NT2/D1 (cell line): ENCODE measurements at regions not wholly inside any gene's neighbourhood (a gene's known extent, or its start where the extent isn't known, plus 50 kb on each side); places are given as distances from the start of the nearest gene placed in this dataset.

Source experiments
- DNase-seq: peaks from one replicate; pipeline ENCODE4 v3.0.0-alpha.2; 2011; ENCODE audit warnings: low read depth, low spot score
- H3K27me3 ChIP-seq: 2 replicates; pipeline ENCODE4 v1.6.0; 2011; ENCODE audit warnings: mild to moderate bottlenecking; ENCODE audit not compliant: insufficient read length, insufficient read depth
- H3K36me3 ChIP-seq: 2 replicates; pipeline ENCODE4 v1.6.1; 2011; ENCODE audit warnings: mild to moderate bottlenecking, low read length, mixed read lengths; ENCODE audit not compliant: insufficient read depth, insufficient read length
- H3K4me1 ChIP-seq: 2 replicates; pipeline ENCODE4 v1.5.1; 2011; ENCODE audit not compliant: insufficient read depth, insufficient read length
- H3K4me3 ChIP-seq: 2 replicates; pipeline ENCODE4 v1.5.1; 2011; ENCODE audit warnings: low read depth; ENCODE audit not compliant: insufficient read length
- H3K9ac ChIP-seq: 2 replicates; pipeline ENCODE4 v1.6.0; 2011; ENCODE audit warnings: low read depth; ENCODE audit not compliant: insufficient read length
- H3K9me3 ChIP-seq: 2 replicates; pipeline ENCODE4 v1.5.1; 2011; ENCODE audit warnings: mild to moderate bottlenecking, low read length; ENCODE audit not compliant: insufficient read depth
- SUZ12 ChIP-seq: IDR thresholded peaks from 2 replicates; pipeline ENCODE4 v1.6.1; 2011; ENCODE audit not compliant: insufficient read length, insufficient read depth; ENCODE audit errors: extremely low read depth
- YY1 ChIP-seq: IDR thresholded peaks from 2 replicates; pipeline ENCODE4 v1.6.1; 2011; ENCODE audit not compliant: insufficient read length, insufficient read depth
- ZNF274 ChIP-seq: IDR thresholded peaks from 2 replicates; pipeline ENCODE4 v1.6.1; 2011; ENCODE audit warnings: mild to moderate bottlenecking, low read depth, low read length

GRCh38 chr2:142483653-142484052, 352.8 kb upstream of the LRP1B start:
- TF ChIP-seq SUZ12 (no peak), ZNF274 (no peak), YY1 (no peak)
- H3K9ac ChIP-seq = no peak overlapping the region
- H3K9me3 ChIP-seq = no peaks in the 10 kb centered on the region; the same call in 1 of the 2 replicates
- no peaks in the 10 kb centered on the region for H3K27me3 ChIP-seq
- H3K4me3 ChIP-seq = no peak overlapping the region
- no peaks in the 10 kb centered on the region for H3K36me3 ChIP-seq
- no peak for DNase-seq
- H3K4me1 ChIP-seq = no peaks in the 10 kb centered on the region

GRCh38 chr2:142478206-142478605, 347.4 kb upstream of the LRP1B start:
- no peaks in the 10 kb centered on the region for H3K36me3 ChIP-seq
- DNase-seq = no peak
- no peak for TF ChIP-seq ZNF274
- TF ChIP-seq YY1 = no peak
- no peak for TF ChIP-seq SUZ12
- no peaks in the 10 kb centered on the region for H3K9me3 ChIP-seq
- no peak overlapping the region for H3K9ac ChIP-seq
- H3K4me1 ChIP-seq = no peaks in the 10 kb centered on the region
- H3K4me3 ChIP-seq = no peak overlapping the region
- H3K27me3 ChIP-seq = no peaks in the 10 kb centered on the region

GRCh38 chr2:142472382-142472781, 341.6 kb upstream of the LRP1B start:
- Histone ChIP-seq H3K36me3 (no peaks in the 10 kb centered on the region), H3K27me3 (no peaks in the 10 kb centered on the region), H3K4me3 (no peak overlapping the region), H3K9me3 (no peaks in the 10 kb centered on the region), H3K4me1 (no peaks in the 10 kb centered on the region), H3K9ac (no peak overlapping the region)
- no peak for DNase-seq
- TF ChIP-seq YY1 (no peak), SUZ12 (no peak), ZNF274 (no peak)

GRCh38 chr2:142467321-142467720, 336.5 kb upstream of the LRP1B start:
- Histone ChIP-seq H3K4me1 (no peaks in the 10 kb centered on the region), H3K9me3 (no peaks in the 10 kb centered on the region), H3K9ac (no peak overlapping the region), H3K4me3 (no peak overlapping the region), H3K27me3 (no peaks in the 10 kb centered on the region), H3K36me3 (no peaks in the 10 kb centered on the region)
- DNase-seq = no peak
- TF ChIP-seq ZNF274 (no peak), SUZ12 (no peak), YY1 (no peak)

GRCh38 chr2:142463047-142463446, 332.2 kb upstream of the LRP1B start:
- Histone ChIP-seq H3K4me1 (no peaks in the 10 kb centered on the region), H3K9me3 (no peaks in the 10 kb centered on the region), H3K9ac (no peak overlapping the region), H3K27me3 (no peaks in the 10 kb centered on the region), H3K36me3 (no peaks in the 10 kb centered on the region), H3K4me3 (no peak overlapping the region)
- no peak for DNase-seq
- TF ChIP-seq YY1 (no peak), ZNF274 (no peak), SUZ12 (no peak)

GRCh38 chr2:142462306-142462705, 331.5 kb upstream of the LRP1B start:
- Histone ChIP-seq H3K9me3 (no peaks in the 10 kb centered on the region), H3K4me3 (no peak overlapping the region), H3K27me3 (no peaks in the 10 kb centered on the region), H3K9ac (no peak overlapping the region), H3K36me3 (no peaks in the 10 kb centered on the region), H3K4me1 (no peaks in the 10 kb centered on the region)
- TF ChIP-seq YY1 (no peak), SUZ12 (no peak), ZNF274 (no peak)
- DNase-seq = no peak

GRCh38 chr2:142445551-142446072, 314.8 kb upstream of the LRP1B start:
- no peaks in the 10 kb centered on the region for H3K27me3 ChIP-seq
- H3K9ac ChIP-seq = no peak overlapping the region
- no peaks in the 10 kb centered on the region for H3K36me3 ChIP-seq
- no peak for DNase-seq
- H3K4me3 ChIP-seq = no peak overlapping the region
- H3K4me1 ChIP-seq = no peaks in the 10 kb centered on the region
- TF ChIP-seq YY1 (no peak), SUZ12 (no peak), ZNF274 (no peak)
- H3K9me3 ChIP-seq = no peaks in the 10 kb centered on the region

GRCh38 chr2:142445023-142445422, 314.2 kb upstream of the LRP1B start:
- TF ChIP-seq SUZ12 (no peak), ZNF274 (no peak), YY1 (no peak)
- Histone ChIP-seq H3K27me3 (no peaks in the 10 kb centered on the region), H3K36me3 (no peaks in the 10 kb centered on the region), H3K4me1 (no peaks in the 10 kb centered on the region), H3K4me3 (no peak overlapping the region), H3K9ac (no peak overlapping the region), H3K9me3 (no peaks in the 10 kb centered on the region)
- no peak for DNase-seq
